ENCODE measurements at regions not wholly inside any gene's neighbourhood (a gene's known extent, or its start where the extent isn't known, plus 50 kb on each side); places are given as distances from the start of the nearest gene placed in this dataset.
"Not testable (repeated sequence)": the region's sequence is repeated elsewhere in the genome, so short reads cannot be mapped to it uniquely, and the experiment has no call there.

- Histone ChIP-seq H3K9ac (ENCODE audit: low read length) (no peak overlapping the region), H3K4me1 (ENCODE audit: control insufficient read depth, insufficient read depth, low read length) (peaks cover 19% of the 10 kb centered on the region), H3K27me3 (ENCODE audit: control insufficient read depth, insufficient read depth, low read length) (no peaks in the 10 kb centered on the region), H3K27ac (ENCODE audit: low read depth, low read length) (no peak overlapping the region), H3K36me3 (ENCODE audit: control insufficient read depth, insufficient read depth, low read length) (peaks cover 15% of the 10 kb centered on the region), H3K9me3 (ENCODE audit: control insufficient read depth, insufficient read depth, low read depth, low read length) (no peaks in the 10 kb centered on the region; the same call in 1 of the 2 replicates), H3K4me3 (ENCODE audit: low read depth, low read length) (no peak overlapping the region)
Observed at GRCh38 chr5:67813877-67814539, 401.5 kb upstream of the PIK3R1 start.

GRCh38 chr5:67809589-67809988, 406.0 kb upstream of the PIK3R1 start:
- Histone ChIP-seq H3K4me3 (ENCODE audit: low read depth, low read length) (no peak overlapping the region), H3K9me3 (ENCODE audit: control insufficient read depth, insufficient read depth, low read depth, low read length) (peaks cover under 1% of the 10 kb centered on the region; the same call in 1 of the 2 replicates), H3K27me3 (ENCODE audit: control insufficient read depth, insufficient read depth, low read length) (no peaks in the 10 kb centered on the region), H3K9ac (ENCODE audit: low read length) (no peak overlapping the region), H3K4me1 (ENCODE audit: control insufficient read depth, insufficient read depth, low read length) (peaks cover 32% of the 10 kb centered on the region), H3K36me3 (ENCODE audit: control insufficient read depth, insufficient read depth, low read length) (peaks cover 7% of the 10 kb centered on the region), H3K27ac (ENCODE audit: low read depth, low read length) (no peak overlapping the region)

GRCh38 chr5:67808340-67808739, 407.2 kb upstream of the PIK3R1 start:
- Histone ChIP-seq H3K9ac (ENCODE audit: low read length) (no peak overlapping the region), H3K27ac (ENCODE audit: low read depth, low read length) (no peak overlapping the region)

GRCh38 chr5:67807439-67807888, 408.1 kb upstream of the PIK3R1 start:
- H3K9me3 ChIP-seq (ENCODE audit: control insufficient read depth, insufficient read depth, low read depth, low read length): peaks cover 16% of the 10 kb centered on the region; the same call in 1 of the 2 replicates
- H3K27ac ChIP-seq (ENCODE audit: low read depth, low read length): no peak overlapping the region
- peaks cover 32% of the 10 kb centered on the region for H3K4me1 ChIP-seq (ENCODE audit: control insufficient read depth, insufficient read depth, low read length)
- peaks cover 11% of the 10 kb centered on the region for H3K36me3 ChIP-seq (ENCODE audit: control insufficient read depth, insufficient read depth, low read length)
- no peak overlapping the region for H3K4me3 ChIP-seq (ENCODE audit: low read depth, low read length)
- H3K27me3 ChIP-seq (ENCODE audit: control insufficient read depth, insufficient read depth, low read length): no peaks in the 10 kb centered on the region
- no peak overlapping the region for H3K9ac ChIP-seq (ENCODE audit: low read length)

More at GRCh38 chr5:67808340-67808739, 407.2 kb upstream of the PIK3R1 start:
- peaks cover 6% of the 10 kb centered on the region for H3K36me3 ChIP-seq (ENCODE audit: control insufficient read depth, insufficient read depth, low read length)
- H3K27me3 ChIP-seq (ENCODE audit: control insufficient read depth, insufficient read depth, low read length): no peaks in the 10 kb centered on the region
- peaks cover 12% of the 10 kb centered on the region; the same call in 1 of the 2 replicates for H3K9me3 ChIP-seq (ENCODE audit: control insufficient read depth, insufficient read depth, low read depth, low read length)
- no peak overlapping the region for H3K4me3 ChIP-seq (ENCODE audit: low read depth, low read length)
- peaks cover 32% of the 10 kb centered on the region for H3K4me1 ChIP-seq (ENCODE audit: control insufficient read depth, insufficient read depth, low read length)

- Histone ChIP-seq H3K9me3 (ENCODE audit: control insufficient read depth, insufficient read depth, low read depth, low read length) (peaks cover 19% of the 10 kb centered on the region; the same call in 1 of the 2 replicates), H3K36me3 (ENCODE audit: control insufficient read depth, insufficient read depth, low read length) (peaks cover 11% of the 10 kb centered on the region), H3K4me3 (ENCODE audit: low read depth, low read length) (0 out of 2 replicates have a peak overlapping the region, but pooled peaks have one; percentile 6), H3K4me1 (ENCODE audit: control insufficient read depth, insufficient read depth, low read length) (peaks cover 32% of the 10 kb centered on the region), H3K27ac (ENCODE audit: low read depth, low read length) (peak overlapping the region; percentile 53), H3K9ac (ENCODE audit: low read length) (peak overlapping the region; percentile 57), H3K27me3 (ENCODE audit: control insufficient read depth, insufficient read depth, low read length) (no peaks in the 10 kb centered on the region)
Observed at GRCh38 chr5:67806654-67807438, 408.7 kb upstream of the PIK3R1 start.

GRCh38 chr5:67805666-67806348, 409.7 kb upstream of the PIK3R1 start:
- H3K4me3 ChIP-seq (ENCODE audit: low read depth, low read length): 0 out of 2 replicates have a peak overlapping the region, but pooled peaks have one; percentile 14
- no peaks in the 10 kb centered on the region for H3K27me3 ChIP-seq (ENCODE audit: control insufficient read depth, insufficient read depth, low read length)
- H3K9me3 ChIP-seq (ENCODE audit: control insufficient read depth, insufficient read depth, low read depth, low read length): peaks cover 21% of the 10 kb centered on the region; the same call in 1 of the 2 replicates
- H3K36me3 ChIP-seq (ENCODE audit: control insufficient read depth, insufficient read depth, low read length): peaks cover 11% of the 10 kb centered on the region
- peak overlapping the region; percentile 53 for H3K27ac ChIP-seq (ENCODE audit: low read depth, low read length)
- H3K9ac ChIP-seq (ENCODE audit: low read length): peak overlapping the region; percentile 57
- peaks cover 29% of the 10 kb centered on the region for H3K4me1 ChIP-seq (ENCODE audit: control insufficient read depth, insufficient read depth, low read length)

GRCh38 chr5:67802766-67803165, 412.8 kb upstream of the PIK3R1 start:
- no peak overlapping the region for H3K9ac ChIP-seq (ENCODE audit: low read length)
- H3K4me3 ChIP-seq (ENCODE audit: low read depth, low read length): no peak overlapping the region
- H3K36me3 ChIP-seq (ENCODE audit: control insufficient read depth, insufficient read depth, low read length): peaks cover 27% of the 10 kb centered on the region
- peaks cover 43% of the 10 kb centered on the region for H3K9me3 ChIP-seq (ENCODE audit: control insufficient read depth, insufficient read depth, low read depth, low read length)
- no peak overlapping the region for H3K27ac ChIP-seq (ENCODE audit: low read depth, low read length)
- no peaks in the 10 kb centered on the region for H3K27me3 ChIP-seq (ENCODE audit: control insufficient read depth, insufficient read depth, low read length)
- peaks cover 26% of the 10 kb centered on the region for H3K4me1 ChIP-seq (ENCODE audit: control insufficient read depth, insufficient read depth, low read length)

- Histone ChIP-seq H3K9ac (ENCODE audit: low read length) (no peak overlapping the region), H3K4me1 (ENCODE audit: control insufficient read depth, insufficient read depth, low read length) (no peaks in the 10 kb centered on the region), H3K27ac (ENCODE audit: low read depth, low read length) (no peak overlapping the region), H3K4me3 (ENCODE audit: low read depth, low read length) (no peak overlapping the region), H3K27me3 (ENCODE audit: control insufficient read depth, insufficient read depth, low read length) (no peaks in the 10 kb centered on the region), H3K36me3 (ENCODE audit: control insufficient read depth, insufficient read depth, low read length) (peaks cover 27% of the 10 kb centered on the region), H3K9me3 (ENCODE audit: control insufficient read depth, insufficient read depth, low read depth, low read length) (peaks cover 46% of the 10 kb centered on the region)
Observed at GRCh38 chr5:67799732-67800234, 415.8 kb upstream of the PIK3R1 start.

GRCh38 chr5:67798470-67798869, 417.1 kb upstream of the PIK3R1 start:
- not testable (repeated sequence) for H3K4me3 ChIP-seq (ENCODE audit: low read depth, low read length); H3K27me3 ChIP-seq (ENCODE audit: control insufficient read depth, insufficient read depth, low read length); H3K9ac ChIP-seq (ENCODE audit: low read length); H3K27ac ChIP-seq (ENCODE audit: low read depth, low read length); H3K4me1 ChIP-seq (ENCODE audit: control insufficient read depth, insufficient read depth, low read length)
- Histone ChIP-seq H3K36me3 (ENCODE audit: control insufficient read depth, insufficient read depth, low read length) (peaks cover 22% of the 10 kb centered on the region), H3K9me3 (ENCODE audit: control insufficient read depth, insufficient read depth, low read depth, low read length) (peaks cover 35% of the 10 kb centered on the region)

GRCh38 chr5:67795781-67796477, 419.6 kb upstream of the PIK3R1 start:
- Histone ChIP-seq H3K4me3 (ENCODE audit: low read depth, low read length) (no peak overlapping the region), H3K27ac (ENCODE audit: low read depth, low read length) (no peak overlapping the region), H3K27me3 (ENCODE audit: control insufficient read depth, insufficient read depth, low read length) (no peaks in the 10 kb centered on the region), H3K9me3 (ENCODE audit: control insufficient read depth, insufficient read depth, low read depth, low read length) (peaks cover 25% of the 10 kb centered on the region), H3K4me1 (ENCODE audit: control insufficient read depth, insufficient read depth, low read length) (peaks cover 4% of the 10 kb centered on the region; the same call in 1 of the 2 replicates), H3K9ac (ENCODE audit: low read length) (no peak overlapping the region), H3K36me3 (ENCODE audit: control insufficient read depth, insufficient read depth, low read length) (peaks cover 17% of the 10 kb centered on the region)

All from HUES6 (cell line).